ENCODE measurements at regions not wholly inside any gene's neighbourhood (a gene's known extent, or its start where the extent isn't known, plus 50 kb on each side); places are given as distances from the start of the nearest gene placed in this dataset.

DNA sequence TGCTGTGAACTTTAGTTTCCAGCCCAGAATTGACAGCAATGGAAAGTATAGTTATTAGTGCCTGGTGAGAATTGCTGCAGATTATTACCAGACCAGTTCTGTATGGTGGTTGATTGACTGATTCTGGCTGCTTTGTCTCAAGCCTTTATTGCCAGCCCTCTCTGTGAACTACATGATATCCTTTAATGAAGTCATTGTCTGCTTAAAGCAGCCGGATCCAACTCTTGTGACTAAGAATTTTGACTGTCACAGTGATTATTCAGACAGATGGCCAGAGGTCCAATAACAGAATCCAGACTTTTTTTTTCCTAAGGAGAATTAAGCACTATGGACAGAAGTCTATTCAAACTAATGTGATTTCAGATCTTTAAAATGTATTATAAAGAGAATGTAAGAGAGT, 1548.6 kb upstream of the B3GALT2 start:
- Histone ChIP-seq H3K4me1 (replicated peaks; ENCODE audit: insufficient read depth) (no peaks in the 10 kb centered on the region), H3K9me2 (ENCODE audit: insufficient read depth) (0 out of 2 replicates have a peak, but pooled peaks cover 5% of the 10 kb centered on the region), H2AFZ (no peak overlapping the region), H3K36me3 (ENCODE audit: low read depth) (no peaks in the 10 kb centered on the region), H3K4me3 (no peak overlapping the region), H3K27ac (no peak overlapping the region), H3K4me2 (no peak overlapping the region), H3K9me3 (ENCODE audit: insufficient read depth, low read depth) (no peaks in the 10 kb centered on the region), H3F3A (ENCODE audit: insufficient read depth, low read depth) (no peaks in the 10 kb centered on the region), H3K27me3 (ENCODE audit: insufficient read depth, low read depth) (no peaks in the 10 kb centered on the region), H4K20me1 (ENCODE audit: insufficient read depth) (no peaks in the 10 kb centered on the region), H3K79me2 (ENCODE audit: low read depth) (no peaks in the 10 kb centered on the region)
- TF ChIP-seq EZH2 (IDR thresholded peaks at IDR 0.05; ENCODE audit: low read depth): no peak
- no peak for TF ChIP-seq CTCF (conservative IDR thresholded peaks at IDR 0.05)
- CTCF ChIA-PET: no interaction called here
- intact Hi-C loops (cut with micrococcal nuclease; ENCODE audit: unreplicated experiment): no loop called here
- no peak for DNase-seq
- POLR2A ChIA-PET (ENCODE audit: unreplicated experiment): no interaction called here
- no TSS peak for BruUV-seq (replicated peaks)

DNA sequence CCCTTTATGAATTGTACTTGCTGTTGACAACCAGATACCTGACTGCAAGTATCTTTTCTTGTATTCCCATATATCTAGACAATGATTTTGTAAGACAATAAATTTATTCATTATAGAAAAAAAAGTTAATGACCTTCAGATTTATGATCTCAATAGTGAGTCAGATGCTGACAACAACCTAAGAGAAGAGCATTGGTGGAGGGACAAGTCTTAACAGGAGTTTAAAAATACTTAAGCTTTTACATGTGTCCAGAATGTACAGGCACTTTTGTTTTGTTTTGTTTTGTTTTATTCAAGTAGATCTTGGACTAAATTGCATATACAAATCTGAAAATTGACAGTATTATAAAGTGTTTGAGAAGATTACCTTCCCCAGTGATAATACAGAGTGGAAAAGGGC, 1544.6 kb upstream of the B3GALT2 start:
- Histone ChIP-seq H4K20me1 (ENCODE audit: insufficient read depth) (no peaks in the 10 kb centered on the region), H3K79me2 (ENCODE audit: low read depth) (no peaks in the 10 kb centered on the region), H3K36me3 (ENCODE audit: low read depth) (no peaks in the 10 kb centered on the region), H3K4me3 (no peak overlapping the region), H2AFZ (no peak overlapping the region), H3K27me3 (ENCODE audit: insufficient read depth, low read depth) (no peaks in the 10 kb centered on the region), H3K4me1 (replicated peaks; ENCODE audit: insufficient read depth) (no peaks in the 10 kb centered on the region), H3K27ac (no peak overlapping the region), H3K9me3 (ENCODE audit: insufficient read depth, low read depth) (no peaks in the 10 kb centered on the region), H3F3A (ENCODE audit: insufficient read depth, low read depth) (no peaks in the 10 kb centered on the region), H3K4me2 (no peak overlapping the region), H3K9me2 (ENCODE audit: insufficient read depth) (peaks cover 5% of the 10 kb centered on the region; the same call in 1 of the 2 replicates)
- BruUV-seq (replicated peaks): no TSS peak
- ChIA-PET POLR2A (ENCODE audit: unreplicated experiment) (no interaction called here), CTCF (no interaction called here)
- DNase-seq: no peak
- TF ChIP-seq EZH2 (IDR thresholded peaks at IDR 0.05; ENCODE audit: low read depth) (no peak), CTCF (conservative IDR thresholded peaks at IDR 0.05) (no peak)
- intact Hi-C loops (cut with micrococcal nuclease; ENCODE audit: unreplicated experiment): no loop called here

DNA sequence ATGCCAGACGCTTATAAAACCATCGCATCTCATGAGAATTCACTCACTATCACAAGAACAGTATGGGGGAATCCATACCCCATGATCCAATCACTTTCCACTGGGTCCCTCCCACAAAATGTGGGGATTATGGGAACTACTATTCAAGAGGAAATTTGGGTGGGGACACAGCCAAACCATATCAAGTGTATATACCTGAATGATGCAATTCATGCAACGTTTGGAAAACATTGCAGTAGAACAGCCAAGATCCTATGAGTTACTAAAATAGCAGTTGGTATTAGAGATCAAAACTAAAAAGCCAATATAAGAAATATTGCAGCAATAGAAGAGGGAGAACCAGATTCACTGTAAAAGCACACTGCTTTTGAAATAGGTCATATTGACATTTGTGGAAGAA, 1543.9 kb upstream of the B3GALT2 start:
- TF ChIP-seq CTCF (conservative IDR thresholded peaks at IDR 0.05) (no peak), EZH2 (IDR thresholded peaks at IDR 0.05; ENCODE audit: low read depth) (no peak)
- Histone ChIP-seq H3K27me3 (ENCODE audit: insufficient read depth, low read depth) (no peaks in the 10 kb centered on the region), H3K27ac (no peak overlapping the region), H2AFZ (peak overlapping the region; percentile 55; the same call in 1 of the 2 replicates), H3K4me2 (no peak overlapping the region), H3K4me1 (replicated peaks; ENCODE audit: insufficient read depth) (no peaks in the 10 kb centered on the region), H3K9me3 (ENCODE audit: insufficient read depth, low read depth) (no peaks in the 10 kb centered on the region; the same call in 1 of the 2 replicates), H4K20me1 (ENCODE audit: insufficient read depth) (no peaks in the 10 kb centered on the region), H3F3A (ENCODE audit: insufficient read depth, low read depth) (no peaks in the 10 kb centered on the region), H3K79me2 (ENCODE audit: low read depth) (no peaks in the 10 kb centered on the region), H3K4me3 (no peak overlapping the region), H3K36me3 (ENCODE audit: low read depth) (no peaks in the 10 kb centered on the region), H3K9me2 (ENCODE audit: insufficient read depth) (peaks cover 5% of the 10 kb centered on the region; the same call in 1 of the 2 replicates)
- CTCF ChIA-PET: no interaction called here
- no TSS peak for BruUV-seq (replicated peaks)
- DNase-seq: no peak
- intact Hi-C loops (cut with micrococcal nuclease; ENCODE audit: unreplicated experiment): no loop called here
- POLR2A ChIA-PET (ENCODE audit: unreplicated experiment): no interaction called here

All from PC-9 (cell line).